ENCODE measurements at regions not wholly inside any gene's neighbourhood (a gene's known extent, or its start where the extent isn't known, plus 50 kb on each side); places are given as distances from the start of the nearest gene placed in this dataset.

DNA sequence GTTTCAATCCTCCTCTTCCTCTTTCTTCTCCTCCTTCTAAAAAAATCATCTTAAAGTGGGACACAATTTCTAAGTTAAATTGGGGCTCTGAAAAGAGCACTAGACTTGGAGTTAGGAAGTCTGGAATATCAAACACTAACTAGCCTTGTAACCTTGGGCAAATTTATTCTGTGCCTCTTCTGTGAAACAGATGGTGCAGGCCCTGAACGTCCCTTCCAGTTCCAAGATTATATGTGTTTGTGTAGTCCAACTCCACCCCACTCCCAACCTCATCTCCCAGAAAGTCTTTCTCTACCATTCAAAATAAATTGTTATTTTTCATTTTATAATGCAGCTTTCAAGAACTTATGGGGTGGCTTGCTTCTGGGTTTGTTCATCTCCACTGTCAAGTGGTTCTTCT is 630.0 kb downstream of the LMO4 start:
- no peaks in the 10 kb centered on the region for H3K4me1 ChIP-seq
- H3K27me3 ChIP-seq: no peaks in the 10 kb centered on the region
- intact Hi-C loops (cut with DNase I): no loop called here
- DNase-seq (ENCODE audit: extremely low spot score in 2 of 2): no peak
- H3K27ac ChIP-seq: no peak overlapping the region
- no peak overlapping the region for H3K4me3 ChIP-seq
- no peaks in the 10 kb centered on the region for H3K9me3 ChIP-seq
- H3K36me3 ChIP-seq: no peaks in the 10 kb centered on the region
- TF ChIP-seq POLR2AphosphoS5 (IDR thresholded peaks at IDR 0.05; ENCODE audit: insufficient read depth in 1 of 2, low read depth in 1 of 2) (no peak), POLR2A (IDR thresholded peaks at IDR 0.05) (no peak), CTCF (IDR thresholded peaks at IDR 0.05) (no peak)

DNA sequence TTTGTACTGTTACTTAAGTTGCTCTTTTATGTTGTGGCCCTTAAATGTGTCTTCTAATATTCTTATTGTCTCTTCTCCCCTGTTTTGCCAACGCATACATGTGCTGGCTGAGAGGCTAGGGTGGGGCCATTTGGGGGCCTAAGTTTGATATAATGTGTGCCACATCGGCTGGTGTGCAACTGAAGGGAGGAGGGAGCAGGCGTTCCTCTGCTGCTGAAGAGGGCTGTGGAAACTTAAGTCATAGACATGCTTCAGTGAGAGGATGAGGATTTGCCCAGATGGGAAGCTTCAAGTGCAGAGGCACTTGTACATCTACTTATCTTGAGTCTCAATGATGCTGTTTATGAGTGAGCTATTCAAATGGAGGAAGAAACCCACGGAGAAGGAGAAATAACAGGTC is 630.6 kb downstream of the LMO4 start:
- intact Hi-C loops (cut with DNase I): no loop called here
- Histone ChIP-seq H3K36me3 (no peaks in the 10 kb centered on the region), H3K4me3 (no peak overlapping the region), H3K27me3 (no peaks in the 10 kb centered on the region), H3K4me1 (no peaks in the 10 kb centered on the region), H3K27ac (no peak overlapping the region), H3K9me3 (no peaks in the 10 kb centered on the region)
- TF ChIP-seq POLR2A (IDR thresholded peaks at IDR 0.05) (no peak), CTCF (IDR thresholded peaks at IDR 0.05) (no peak), POLR2AphosphoS5 (IDR thresholded peaks at IDR 0.05; ENCODE audit: insufficient read depth in 1 of 2, low read depth in 1 of 2) (no peak)
- no peak for DNase-seq (ENCODE audit: extremely low spot score in 2 of 2)

GRCh38 chr1:87961992-87962391 is 633.3 kb downstream of the LMO4 start:
- intact Hi-C loops (cut with DNase I): no loop called here
- no peak overlapping the region for H3K4me3 ChIP-seq
- no peaks in the 10 kb centered on the region for H3K9me3 ChIP-seq
- TF ChIP-seq CTCF (IDR thresholded peaks at IDR 0.05): no peak
- TF ChIP-seq POLR2AphosphoS5 (IDR thresholded peaks at IDR 0.05; ENCODE audit: insufficient read depth in 1 of 2, low read depth in 1 of 2): no peak
- no peaks in the 10 kb centered on the region for H3K27me3 ChIP-seq
- no peak overlapping the region for H3K27ac ChIP-seq
- no peaks in the 10 kb centered on the region for H3K36me3 ChIP-seq
- no peak for DNase-seq (ENCODE audit: extremely low spot score in 2 of 2)
- no peaks in the 10 kb centered on the region for H3K4me1 ChIP-seq

DNA sequence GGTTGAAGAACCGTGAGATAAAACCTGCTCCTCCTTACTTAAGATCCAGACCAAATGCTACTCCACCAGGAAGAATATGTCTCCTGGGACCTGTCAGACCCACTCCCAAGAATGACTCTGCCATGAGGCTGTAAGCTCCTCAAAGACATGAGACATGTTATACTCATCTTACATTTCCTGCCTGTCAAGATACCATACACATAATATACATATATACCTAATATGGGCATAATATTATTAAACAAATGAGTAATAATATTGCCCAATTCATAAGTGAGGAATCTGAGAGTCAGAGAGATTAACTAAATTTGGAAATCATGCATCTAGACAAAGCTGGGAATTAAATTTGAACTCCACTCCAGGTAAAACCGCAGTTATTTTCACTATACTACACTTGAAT is 634.9 kb downstream of the LMO4 start:
- intact Hi-C loops (cut with DNase I): no loop called here

DNA sequence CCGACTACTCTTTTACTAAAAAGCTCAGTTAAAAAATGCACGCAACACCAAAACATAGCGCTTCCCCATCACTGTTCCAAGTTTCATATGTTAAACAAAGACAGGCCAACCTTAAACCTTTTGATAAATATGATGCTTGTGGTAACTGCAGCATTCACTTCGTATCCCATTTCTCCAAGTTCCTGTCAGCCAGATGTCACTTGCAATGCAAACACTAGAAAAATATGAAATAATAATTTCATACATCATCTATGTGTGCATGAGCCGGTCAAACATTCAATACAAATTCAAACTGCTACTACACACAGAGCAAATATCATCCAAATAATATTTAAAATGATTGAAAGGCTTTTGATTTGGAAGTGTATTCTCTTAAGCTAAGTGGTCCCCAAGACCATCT is 636.5 kb downstream of the LMO4 start:
- TF ChIP-seq CTCF (IDR thresholded peaks at IDR 0.05) (no peak), POLR2AphosphoS5 (IDR thresholded peaks at IDR 0.05; ENCODE audit: insufficient read depth in 1 of 2, low read depth in 1 of 2) (no peak), POLR2A (IDR thresholded peaks at IDR 0.05) (no peak)
- peaks cover 17% of the 10 kb centered on the region for H3K4me1 ChIP-seq
- H3K36me3 ChIP-seq: no peaks in the 10 kb centered on the region
- DNase-seq (ENCODE audit: extremely low spot score in 2 of 2): no peak
- no peak overlapping the region for H3K4me3 ChIP-seq
- H3K9me3 ChIP-seq: no peaks in the 10 kb centered on the region
- H3K27ac ChIP-seq: no peak overlapping the region
- no peaks in the 10 kb centered on the region for H3K27me3 ChIP-seq
- intact Hi-C loops (cut with DNase I): no loop called here

More for the DNA sequence above, 634.9 kb downstream of the LMO4 start:
- H3K9me3 ChIP-seq: no peaks in the 10 kb centered on the region
- peak in 1 of 2 donors; percentile 18 for TF ChIP-seq POLR2AphosphoS5 (IDR thresholded peaks at IDR 0.05; ENCODE audit: insufficient read depth in 1 of 2, low read depth in 1 of 2)
- TF ChIP-seq CTCF (IDR thresholded peaks at IDR 0.05): no peak
- peaks cover 12% of the 10 kb centered on the region for H3K4me1 ChIP-seq
- H3K27ac ChIP-seq: no peak overlapping the region
- no peaks in the 10 kb centered on the region for H3K27me3 ChIP-seq
- H3K4me3 ChIP-seq: no peak overlapping the region
- no peak for DNase-seq (ENCODE audit: extremely low spot score in 2 of 2)
- H3K36me3 ChIP-seq: no peaks in the 10 kb centered on the region
